H1 (cell line): ENCODE measurements at regions not wholly inside any gene's neighbourhood (a gene's known extent, or its start where the extent isn't known, plus 50 kb on each side); places are given as distances from the start of the nearest gene placed in this dataset.
A peak's percentile ranks its signal among the peaks of the same experiment; 100 is the strongest.

Source experiments
- CTCF ChIA-PET: fragments of 300-600 bp; sonication (Branson Sonifier 250); formaldehyde crosslinking; loops from one replicate; lab custom pipeline; 2021; ENCODE audit not compliant: partially characterized antibody; lab: Charles Lee
- POLR2A ChIA-PET: fragments of 300-600 bp; sonication (Branson Sonifier 250); formaldehyde crosslinking; loops from one replicate; lab custom pipeline; 2021; ENCODE audit warnings: inconsistent platforms; ENCODE audit not compliant: partially characterized antibody; lab: Charles Lee
- DNase-seq, 2 experiments: peaks; one replicate each; pipeline versions ENCODE4 v3.0.0 to v3.0.0-alpha.2; 2010 to 2022; ENCODE audit warnings: low spot score in 2 of 2, low read depth in 1 of 2, mixed read lengths in 1 of 2
- FAIRE-seq: peaks from 2 replicates; lab custom pipeline; 2011; peaks lifted over from hg19 to GRCh38; lab: Jason Lieb, UNC
- H2AFZ ChIP-seq: 2 replicates; pipeline ENCODE4 v1.8.1; 2012; ENCODE audit warnings: low read length, inconsistent platforms
- H2AK5ac ChIP-seq: 2 replicates; pipeline ENCODE4 v1.6.1; 2013; ENCODE audit warnings: low read depth, low read length
- H2BK120ac ChIP-seq: replicated peaks from 2 replicates; pipeline ENCODE3; 2013; ENCODE audit warnings: low read depth, low read length, inconsistent platforms
- H2BK12ac ChIP-seq: 2 replicates; pipeline ENCODE4 v1.6.1; 2013; ENCODE audit warnings: low read depth, low read length
- H2BK15ac ChIP-seq: 2 replicates; pipeline ENCODE4 v1.6.1; 2013; ENCODE audit warnings: low read length
- H2BK20ac ChIP-seq: 2 replicates; pipeline ENCODE4 v1.6.1; 2013; ENCODE audit warnings: low read length
- H2BK5ac ChIP-seq: 2 replicates; pipeline ENCODE4 v1.6.1; 2013; ENCODE audit warnings: low read depth, low read length
- H3K14ac ChIP-seq: 2 replicates; pipeline ENCODE4 v1.6.1; 2013; ENCODE audit warnings: inconsistent platforms; ENCODE audit not compliant: insufficient read length
- H3K18ac ChIP-seq: 2 replicates; pipeline ENCODE4 v1.6.1; 2013; ENCODE audit warnings: low read length; ENCODE audit errors: extremely low read depth
- H3K23ac ChIP-seq: 2 replicates; pipeline ENCODE4 v1.6.1; 2013; ENCODE audit warnings: inconsistent platforms; ENCODE audit not compliant: insufficient read length
- H3K23me2 ChIP-seq: 2 replicates; pipeline ENCODE4 v1.6.1; 2013; ENCODE audit warnings: low read depth, low read length
- H3K27ac ChIP-seq: 2 replicates; pipeline ENCODE4 v1.6.1; 2011; ENCODE audit warnings: low read depth, low read length, inconsistent platforms
- H3K27me3 ChIP-seq, 4 experiments: replicated peaks in 1 of 4; 1 replicate in 1 of 4; 2 replicates in 3 of 4; pipeline versions ENCODE4 v1.6.1 to v1.8.1; 2011 to 2013; ENCODE audit warnings: low read length in 3 of 4, mild to moderate bottlenecking in 3 of 4, inconsistent platforms in 2 of 4, mixed read lengths in 2 of 4, moderate library complexity in 1 of 4; ENCODE audit not compliant: control insufficient read depth in 3 of 4, insufficient read depth in 3 of 4; ENCODE audit errors: extremely low read depth in 1 of 4
- H3K36me3 ChIP-seq, 4 experiments: 2 replicates each; pipeline versions ENCODE4 v1.6.1 to v1.8.1; 2011 to 2013; ENCODE audit warnings: mild to moderate bottlenecking in 4 of 4, low read length in 3 of 4, moderate library complexity in 2 of 4, control low read depth in 1 of 4, inconsistent platforms in 1 of 4; ENCODE audit not compliant: insufficient read depth in 4 of 4, control insufficient read depth in 2 of 4
- H3K4ac ChIP-seq: replicated peaks from 2 replicates; pipeline ENCODE3; 2013; ENCODE audit warnings: low read length, low read depth, mixed read lengths, inconsistent platforms; ENCODE audit not compliant: insufficient read length
- H3K4me1 ChIP-seq, 4 experiments: replicated peaks in 1 of 4; 1 replicate in 1 of 4; 2 replicates in 3 of 4; pipeline versions ENCODE4 v1.6.1 to v1.8.1; 2011 to 2013; ENCODE audit warnings: low read length in 3 of 4, inconsistent platforms in 2 of 4, mixed read lengths in 1 of 4; ENCODE audit not compliant: insufficient read depth in 4 of 4, control insufficient read depth in 3 of 4
- H3K4me2 ChIP-seq, 2 experiments: 2 replicates each; pipeline versions ENCODE4 v1.6.1 to v1.8.1; 2011 to 2013; ENCODE audit warnings: low read depth in 2 of 2, low read length in 2 of 2, control low read depth in 1 of 2, inconsistent platforms in 1 of 2, mild to moderate bottlenecking in 1 of 2; ENCODE audit not compliant: insufficient read depth in 1 of 2
- H3K4me3 ChIP-seq, 4 experiments: fragments of 200-600, 300-600 bp in 1 of 4; sonication (generic), shearing (Covaris generic), sonication (Bioruptor Twin) in 1 of 4; 2 replicates each; pipeline versions ENCODE4 v1.5.1 to v1.8.1; 2011 to 2016; ENCODE audit warnings: low read length in 4 of 4, low read depth in 3 of 4, control low read depth in 2 of 4, inconsistent platforms in 2 of 4, mild to moderate bottlenecking in 2 of 4, mixed read lengths in 1 of 4, moderate library complexity in 1 of 4; ENCODE audit not compliant: insufficient read depth in 2 of 4; ENCODE audit errors: extremely low read depth in 1 of 4
- H3K56ac ChIP-seq: replicated peaks from 2 replicates; pipeline ENCODE3; 2013; ENCODE audit warnings: low read depth, mild to moderate bottlenecking, mixed read lengths, low read length, inconsistent platforms; ENCODE audit not compliant: insufficient read length
- H3K79me1 ChIP-seq: 2 replicates; pipeline ENCODE4 v1.6.1; 2013; ENCODE audit warnings: low read depth, low read length, control low read depth
- H3K79me2 ChIP-seq, 2 experiments: 2 replicates each; pipeline versions ENCODE4 v1.6.1 to v1.8.1; 2012 to 2013; ENCODE audit warnings: low read length in 2 of 2, mild to moderate bottlenecking in 2 of 2, inconsistent platforms in 1 of 2; ENCODE audit not compliant: insufficient read depth in 2 of 2, control insufficient read depth in 1 of 2
- H3K9ac ChIP-seq, 4 experiments: replicated peaks in 1 of 4; 1 replicate in 1 of 4; 2 replicates in 3 of 4; pipeline versions ENCODE4 v1.6.1 to v1.8.1; 2011 to 2013; ENCODE audit warnings: low read depth in 3 of 4, low read length in 3 of 4, control low read depth in 2 of 4, mild to moderate bottlenecking in 2 of 4, moderate library complexity in 2 of 4, inconsistent platforms in 1 of 4; ENCODE audit errors: extremely low read depth in 1 of 4
- H3K9me3 ChIP-seq, 2 experiments: 2 replicates each; pipeline versions ENCODE4 v1.6.1 to v1.8.1; 2012 to 2013; ENCODE audit warnings: mild to moderate bottlenecking in 2 of 2, moderate library complexity in 2 of 2, control low read depth in 1 of 2, inconsistent platforms in 1 of 2, low read depth in 1 of 2, low read length in 1 of 2, mixed read lengths in 1 of 2; ENCODE audit not compliant: insufficient read depth in 2 of 2
- H4K20me1 ChIP-seq, 2 experiments: replicated peaks in 1 of 2; 2 replicates each; pipeline versions ENCODE3 to v1.8.1; 2011 to 2013; ENCODE audit warnings: inconsistent platforms in 2 of 2, low read length in 2 of 2, mild to moderate bottlenecking in 1 of 2; ENCODE audit not compliant: insufficient read depth in 2 of 2, control insufficient read depth in 1 of 2
- H4K5ac ChIP-seq: 2 replicates; pipeline ENCODE4 v1.6.1; 2013; ENCODE audit warnings: low read length, low read depth, mixed read lengths, inconsistent platforms; ENCODE audit not compliant: insufficient read length
- H4K8ac ChIP-seq: 2 replicates; pipeline ENCODE4 v1.8.0; 2013; ENCODE audit warnings: mild to moderate bottlenecking, moderate library complexity, low read length, inconsistent platforms; ENCODE audit not compliant: insufficient read depth; ENCODE audit errors: extremely low read depth
- H4K91ac ChIP-seq: replicated peaks from 2 replicates; pipeline ENCODE3; 2013; ENCODE audit warnings: low read length, mixed read lengths, inconsistent platforms; ENCODE audit not compliant: insufficient read length
- CREB1 ChIP-seq: IDR thresholded peaks from 2 replicates; pipeline ENCODE4 v1.6.1; 2012; ENCODE audit warnings: inconsistent platforms
- CTCF ChIP-seq, 3 experiments: IDR thresholded peaks; 1 replicate in 2 of 3; 2 replicates in 1 of 3; pipeline versions ENCODE4 v1.5.1 to v1.6.1; 2011; ENCODE audit warnings: low read length in 3 of 3, mild to moderate bottlenecking in 3 of 3, inconsistent platforms in 2 of 3, low read depth in 1 of 3, moderate library complexity in 1 of 3; ENCODE audit not compliant: insufficient read depth in 1 of 3; ENCODE audit errors: control extremely low read depth in 1 of 3
- EP300 ChIP-seq, 2 experiments: IDR thresholded peaks; 1 replicate in 1 of 2; 2 replicates in 1 of 2; pipeline ENCODE4 v1.6.1; 2011 to 2012; ENCODE audit warnings: low read depth in 2 of 2, low read length in 2 of 2, mild to moderate bottlenecking in 2 of 2, borderline replicate concordance in 1 of 2, inconsistent platforms in 1 of 2, moderate library complexity in 1 of 2
- JUND ChIP-seq: IDR thresholded peaks from 2 replicates; pipeline ENCODE4 v1.6.1; 2011; ENCODE audit warnings: mild to moderate bottlenecking, improper control_type of control experiment, low read length
- POLR2A ChIP-seq, 2 experiments: IDR thresholded peaks; 1 replicate in 1 of 2; 2 replicates in 1 of 2; pipeline ENCODE4 v1.6.1; 2011; ENCODE audit warnings: low read depth in 2 of 2, low read length in 2 of 2, mild to moderate bottlenecking in 2 of 2; ENCODE audit errors: control extremely low read depth in 1 of 2
- RAD21 ChIP-seq, 2 experiments: IDR thresholded peaks in 1 of 2; conservative IDR thresholded peaks in 1 of 2; 2 replicates each; pipeline ENCODE4 v1.6.1; 2011; ENCODE audit warnings: low read depth in 2 of 2, low read length in 2 of 2, improper control_type of control experiment in 1 of 2, inconsistent platforms in 1 of 2, mild to moderate bottlenecking in 1 of 2, moderate library complexity in 1 of 2
- SIX5 ChIP-seq: IDR thresholded peaks from 2 replicates; pipeline ENCODE4 v1.6.1; 2011; ENCODE audit warnings: mild to moderate bottlenecking, low read depth, low read length
- SUZ12 ChIP-seq: fragments of 200-600 bp; sonication (generic); IDR thresholded peaks from 2 replicates; pipeline ENCODE4 v1.6.1; 2012; ENCODE audit warnings: mild to moderate bottlenecking, inconsistent platforms, low read length, moderate library complexity, mixed read lengths
- TCF12 ChIP-seq: IDR thresholded peaks from 2 replicates; pipeline ENCODE4 v1.6.1; 2011; ENCODE audit warnings: low read depth, mild to moderate bottlenecking, low read length
- YY1 ChIP-seq: IDR thresholded peaks from 2 replicates; pipeline ENCODE4 v1.6.1; 2011; ENCODE audit warnings: low read depth, mild to moderate bottlenecking, low read length
- WGBS, 2 experiments: shearing (Covaris generic) in 1 of 2; methylation state at CpG; one replicate each; pipeline versions ENCODE4 v1.1.6 to v1.1.7; 2013 to 2015; ENCODE audit warnings: low lambda C conversion rate in 2 of 2, mixed read lengths in 2 of 2, inconsistent platforms in 1 of 2, low coverage in 1 of 2, missing lambda C conversion rate in 1 of 2; ENCODE audit not compliant: insufficient replicate concordance in 2 of 2, insufficient coverage in 1 of 2, insufficient read length in 1 of 2; ENCODE audit errors: extremely low coverage in 1 of 2, missing lambda C conversion rate in 1 of 2; 5-methylcytosine and 5-hydroxymethylcytosine counted together

GRCh38 chr6:17042422-17043147 is 59.3 kb upstream of the STMND1 start:
- Histone ChIP-seq H3K9ac (no peak overlapping the region), H3K14ac (no peak overlapping the region), H3K23ac (no peak overlapping the region), H3K79me2 (no peaks in the 10 kb centered on the region), H3K27me3 (no peaks in the 10 kb centered on the region), H3K4me3 (peak overlapping the region in 1 of 4 experiments; percentile 25; a peak in 1 of 8 replicates), H4K91ac (no peak overlapping the region), H3K79me1 (no peaks in the 10 kb centered on the region), H3K18ac (no peak overlapping the region), H2BK15ac (no peak overlapping the region), H2BK20ac (no peak overlapping the region), H3K4me1 (no peaks in the 10 kb centered on the region), H3K9me3 (no peaks in the 10 kb centered on the region), H4K8ac (no peak overlapping the region), H3K56ac (no peak overlapping the region), H2AK5ac (no peak overlapping the region), H3K36me3 (no peaks in the 10 kb centered on the region), H2BK5ac (no peak overlapping the region), H3K4me2 (peak overlapping the region in 1 of 2 experiments; percentile 41; a peak in 3 of 4 replicates), H3K4ac (no peak overlapping the region), H2BK12ac (no peak overlapping the region), H4K5ac (no peak overlapping the region), H3K23me2 (no peaks in the 10 kb centered on the region), H2AFZ (peak overlapping the region; percentile 63), H2BK120ac (no peak overlapping the region), H4K20me1 (no peaks in the 10 kb centered on the region), H3K27ac (no peak overlapping the region)
- WGBS, 2 experiments = 12% methylated on average over 5 of the region's 5 CpGs; no CpG with 5 or more reads in 1 of the 2 experiments
- TF ChIP-seq POLR2A (IDR thresholded peaks at IDR 0.05; ENCODE audit: control extremely low read depth in 1 of 2, low read depth in 2 of 2, low read length in 2 of 2) (no peak), SIX5 (no peak), RAD21 (IDR thresholded peaks at IDR 0.05 in 1 of 2, conservative IDR thresholded peaks at IDR 0.05 in 1 of 2; ENCODE audit: low read depth in 2 of 2, low read length in 2 of 2) (peak; percentile 40 to 51; a peak in 3 of 4 replicates), CTCF (IDR thresholded peaks at IDR 0.05; ENCODE audit: control extremely low read depth in 1 of 3, insufficient read depth in 1 of 3, low read depth in 1 of 3, low read length in 3 of 3) (peak; percentile 33 to 52 (median 51); a peak in 3 of 4 replicates), CREB1 (0 out of 2 replicates have a peak, but pooled peaks have one; percentile 21), YY1 (0 out of 2 replicates have a peak, but pooled peaks have one; percentile 41), EP300 (IDR thresholded peaks at IDR 0.05; ENCODE audit: borderline replicate concordance in 1 of 2, low read depth in 2 of 2, low read length in 2 of 2) (0 out of 3 replicates have a peak, but pooled peaks of 1 of the 2 experiments have one; percentile 25), TCF12 (no peak), SUZ12 (no peak), JUND (no peak)
- DNase-seq = peak; percentile 41 to 52
- ChIA-PET CTCF (interaction anchor here (1.0 to 1.7 kb wide), 2 partner anchors 48 to 178 kb away, joined by 3 to 5 read pairs; no protein-coding TSS in a partner anchor), POLR2A (no interaction called here)
- FAIRE-seq = peak; percentile 81
